Keratinocyte (primary cell): ENCODE measurements at regions not wholly inside any gene's neighbourhood (a gene's known extent, or its start where the extent isn't known, plus 50 kb on each side); places are given as distances from the start of the nearest gene placed in this dataset.

ENCODE experiments used
- DNase-seq: peaks from one replicate; pipeline ENCODE4 v3.0.0-alpha.2; 2011; ENCODE audit warnings: low read depth, missing footprints, low spot score
- FAIRE-seq: peaks from 2 replicates; lab custom pipeline; 2011; peaks lifted over from hg19 to GRCh38; lab: Jason Lieb, UNC
- H2AFZ ChIP-seq: 2 replicates; pipeline ENCODE4 v1.6.0; 2012; ENCODE audit warnings: low read length, control low read depth, inconsistent platforms; ENCODE audit not compliant: control insufficient read depth
- H3K27ac ChIP-seq: 2 replicates; pipeline ENCODE4 v1.5.1; 2011; ENCODE audit warnings: low read length; ENCODE audit not compliant: control insufficient read depth, insufficient read depth
- H3K27me3 ChIP-seq: 3 replicates; pipeline ENCODE4 v1.6.0; 2011; ENCODE audit warnings: low read length; ENCODE audit not compliant: control insufficient read depth, insufficient read depth; ENCODE audit errors: extremely low read depth
- H3K36me3 ChIP-seq, 2 experiments: 2 replicates in 1 of 2; 3 replicates in 1 of 2; pipeline ENCODE4 v1.5.1; 2011; ENCODE audit warnings: low read length in 2 of 2, mild to moderate bottlenecking in 1 of 2; ENCODE audit not compliant: control insufficient read depth in 2 of 2, insufficient read depth in 2 of 2; ENCODE audit errors: extremely low read depth in 1 of 2
- H3K4me1 ChIP-seq: 3 replicates; pipeline ENCODE4 v1.5.1; 2011; ENCODE audit warnings: low read length; ENCODE audit not compliant: control insufficient read depth, insufficient read depth; ENCODE audit errors: extremely low read depth
- H3K4me2 ChIP-seq: 3 replicates; pipeline ENCODE4 v1.6.0; 2011; ENCODE audit warnings: low read depth, low read length; ENCODE audit not compliant: control insufficient read depth, insufficient read depth; ENCODE audit errors: extremely low read depth
- H3K4me3 ChIP-seq, 3 experiments: fragments of 200-600 bp in 1 of 3; sonication (generic) in 1 of 3; 2 replicates in 2 of 3; 3 replicates in 1 of 3; pipeline ENCODE4 v1.5.1; 2011 to 2016; ENCODE audit warnings: low read length in 3 of 3, mild to moderate bottlenecking in 3 of 3, control low read depth in 2 of 3, inconsistent platforms in 1 of 3, low read depth in 1 of 3, mixed read lengths in 1 of 3, mixed run types in 1 of 3, moderate library complexity in 1 of 3; ENCODE audit not compliant: control insufficient read depth in 2 of 3, insufficient read depth in 2 of 3; ENCODE audit errors: extremely low read depth in 1 of 3
- H3K79me2 ChIP-seq: 2 replicates; pipeline ENCODE4 v1.6.0; 2012; ENCODE audit warnings: low read length; ENCODE audit not compliant: control insufficient read depth, insufficient read depth
- H3K9ac ChIP-seq: 3 replicates; pipeline ENCODE4 v1.6.0; 2011; ENCODE audit warnings: low read length; ENCODE audit not compliant: control insufficient read depth, insufficient read depth; ENCODE audit errors: extremely low read depth
- H3K9me1 ChIP-seq: 3 replicates; pipeline ENCODE4 v1.6.0; 2011; ENCODE audit warnings: low read length; ENCODE audit not compliant: control insufficient read depth, insufficient read depth; ENCODE audit errors: extremely low read depth
- H3K9me3 ChIP-seq: 2 replicates; pipeline ENCODE4 v1.5.1; 2012; ENCODE audit warnings: low read depth, low read length; ENCODE audit not compliant: control insufficient read depth
- H4K20me1 ChIP-seq: 3 replicates; pipeline ENCODE4 v1.6.0; 2011; ENCODE audit warnings: low read length; ENCODE audit not compliant: control insufficient read depth, insufficient read depth; ENCODE audit errors: extremely low read depth
- CTCF ChIP-seq, 3 experiments: IDR thresholded peaks in 1 of 3; conservative IDR thresholded peaks in 1 of 3; optimal IDR thresholded peaks in 1 of 3; 2 replicates in 2 of 3; 3 replicates in 1 of 3; pipeline versions ENCODE3 to v1.5.1; 2011; ENCODE audit warnings: low read length in 3 of 3, mild to moderate bottlenecking in 3 of 3, moderate library complexity in 2 of 3, control low read depth in 1 of 3, inconsistent platforms in 1 of 3; ENCODE audit not compliant: insufficient read depth in 2 of 3; ENCODE audit errors: extremely low read depth in 1 of 3
- EZH2 ChIP-seq: IDR thresholded peaks from one replicate; pipeline ENCODE4 v1.6.1; 2012; ENCODE audit warnings: inconsistent platforms, mild to moderate bottlenecking, low read length, moderate library complexity
- dilution Hi-C: fragments of 300-500 bp; cut with MboI; formaldehyde crosslinking; loops from one replicate; pipeline ENCODE4 v1.7.0; 2020; ENCODE audit warnings: low sequenced_read_pairs; ENCODE audit not compliant: extremely low pct_ligation_motif_present

- dilution Hi-C loops: no loop called here
- Histone ChIP-seq H3K9ac (no peak overlapping the region), H3K9me1 (no peaks in the 10 kb centered on the region), H3K9me3 (no peaks in the 10 kb centered on the region), H2AFZ (no peak overlapping the region), H3K4me3 (no peak overlapping the region), H3K79me2 (no peaks in the 10 kb centered on the region), H3K27ac (no peak overlapping the region), H4K20me1 (no peaks in the 10 kb centered on the region), H3K4me1 (no peaks in the 10 kb centered on the region), H3K4me2 (no peak overlapping the region), H3K36me3 (no peaks in the 10 kb centered on the region), H3K27me3 (no peaks in the 10 kb centered on the region)
- DNase-seq (no peak), FAIRE-seq (no peak)
- no peak for TF ChIP-seq CTCF (optimal IDR thresholded peaks at IDR 0.05 in 1 of 3, IDR thresholded peaks at IDR 0.05 in 1 of 3, conservative IDR thresholded peaks at IDR 0.05 in 1 of 3; ENCODE audit: extremely low read depth in 1 of 3, insufficient read depth in 2 of 3, low read length in 3 of 3)
- no peak for TF ChIP-seq EZH2
Measured at GRCh38 chr10:111338035-111338434, 261.2 kb downstream of the ADRA2A start.

GRCh38 chr10:111338805-111339204 is 262.0 kb downstream of the ADRA2A start:
- DNase-seq (no peak), FAIRE-seq (no peak)
- H3K9me3 ChIP-seq: no peaks in the 10 kb centered on the region
- H3K9ac ChIP-seq: no peak overlapping the region
- H3K27me3 ChIP-seq: no peaks in the 10 kb centered on the region
- no peak overlapping the region for H3K4me2 ChIP-seq
- H3K36me3 ChIP-seq: no peaks in the 10 kb centered on the region
- no peaks in the 10 kb centered on the region for H4K20me1 ChIP-seq
- H3K27ac ChIP-seq: no peak overlapping the region
- no peak overlapping the region for H2AFZ ChIP-seq
- TF ChIP-seq CTCF (optimal IDR thresholded peaks at IDR 0.05 in 1 of 3, IDR thresholded peaks at IDR 0.05 in 1 of 3, conservative IDR thresholded peaks at IDR 0.05 in 1 of 3; ENCODE audit: extremely low read depth in 1 of 3, insufficient read depth in 2 of 3, low read length in 3 of 3): no peak
- TF ChIP-seq EZH2: no peak
- H3K4me1 ChIP-seq: no peaks in the 10 kb centered on the region
- no peaks in the 10 kb centered on the region for H3K79me2 ChIP-seq
- dilution Hi-C loops: no loop called here
- no peaks in the 10 kb centered on the region for H3K9me1 ChIP-seq
- no peak overlapping the region for H3K4me3 ChIP-seq
